Ectodermal cell (in vitro differentiated cells): ENCODE measurements at regions not wholly inside any gene's neighbourhood (a gene's known extent, or its start where the extent isn't known, plus 50 kb on each side); places are given as distances from the start of the nearest gene placed in this dataset.

Experiments
- H3K27ac ChIP-seq: 2 replicates; pipeline ENCODE4 v1.7.0; 2013; ENCODE audit warnings: mild to moderate bottlenecking, low read depth, low read length; ENCODE audit not compliant: insufficient read depth, poor library complexity, severe bottlenecking
- H3K27me3 ChIP-seq: 2 replicates; pipeline ENCODE4 v1.7.0; 2013; ENCODE audit warnings: mild to moderate bottlenecking, low read length; ENCODE audit not compliant: insufficient read depth, control insufficient read depth, poor library complexity, severe bottlenecking
- H3K36me3 ChIP-seq: one replicate; pipeline ENCODE4 v1.7.0; 2013; ENCODE audit warnings: low read length; ENCODE audit not compliant: control insufficient read depth, insufficient read depth
- H3K4me1 ChIP-seq: one replicate; pipeline ENCODE4 v1.7.0; 2013; ENCODE audit warnings: low read length; ENCODE audit not compliant: control insufficient read depth, insufficient read depth
- H3K4me3 ChIP-seq: 2 replicates; pipeline ENCODE4 v1.7.0; 2013; ENCODE audit warnings: low read depth, low read length, control low read depth; ENCODE audit not compliant: insufficient read depth
- H3K9me3 ChIP-seq: 2 replicates; pipeline ENCODE4 v1.7.0; 2013; ENCODE audit warnings: mild to moderate bottlenecking, low read length, moderate library complexity; ENCODE audit not compliant: control insufficient read depth
- WGBS, 2 experiments: methylation state at CpG; one replicate each; pipeline ENCODE4 v1.1.7; 2013; ENCODE audit warnings: missing lambda C conversion rate in 2 of 2; 5-methylcytosine and 5-hydroxymethylcytosine counted together

- Histone ChIP-seq H3K27ac (no peak overlapping the region), H3K36me3 (no peaks in the 10 kb centered on the region), H3K27me3 (no peaks in the 10 kb centered on the region), H3K4me3 (no peak overlapping the region), H3K9me3 (no peaks in the 10 kb centered on the region), H3K4me1 (no peaks in the 10 kb centered on the region)
- WGBS, 2 experiments, result 93 to 97% methylated on average over 5 of the region's 5 CpGs
These were observed 459.4 kb downstream of the ETNK1 start for GRCh38 chr12:23084236-23084995.

GRCh38 chr12:23088594-23088993 lies 463.6 kb downstream of the ETNK1 start:
- H3K27ac ChIP-seq, result no peak overlapping the region
- no peak overlapping the region for H3K4me3 ChIP-seq
- no peaks in the 10 kb centered on the region for H3K9me3 ChIP-seq
- H3K27me3 ChIP-seq, result no peaks in the 10 kb centered on the region
- no CpG with 5 or more reads among the region's 1 CpG for WGBS, 2 experiments
- no peaks in the 10 kb centered on the region for H3K4me1 ChIP-seq
- H3K36me3 ChIP-seq, result no peaks in the 10 kb centered on the region

DNA sequence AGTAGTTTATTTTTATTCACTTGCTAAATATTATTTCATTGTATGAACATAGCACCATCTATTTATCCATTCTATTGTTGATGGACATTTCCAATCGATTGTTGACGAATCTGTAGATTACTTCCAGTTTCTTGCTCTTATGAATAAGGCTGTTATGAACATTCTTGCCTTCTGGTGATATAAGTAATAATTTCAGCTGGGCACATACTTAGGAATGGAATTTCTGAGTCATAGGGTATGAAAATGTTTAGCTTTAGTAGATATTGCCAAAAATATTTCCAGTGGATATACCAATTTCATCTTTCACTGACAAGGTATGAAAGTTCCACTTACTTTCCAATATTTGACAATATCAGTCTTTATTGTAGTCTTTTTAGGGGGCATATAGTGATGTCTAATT lies 468.5 kb downstream of the ETNK1 start:
- no peaks in the 10 kb centered on the region for H3K36me3 ChIP-seq
- H3K9me3 ChIP-seq, result no peaks in the 10 kb centered on the region
- H3K4me3 ChIP-seq, result no peak overlapping the region
- no peak overlapping the region for H3K27ac ChIP-seq
- WGBS, 2 experiments, result 89 to 98% methylated on average over 1 to 2 of the region's 2 CpGs
- H3K4me1 ChIP-seq, result no peaks in the 10 kb centered on the region
- no peaks in the 10 kb centered on the region for H3K27me3 ChIP-seq

GRCh38 chr12:23096321-23096720 lies 471.4 kb downstream of the ETNK1 start:
- Histone ChIP-seq H3K27me3 (no peaks in the 10 kb centered on the region), H3K4me3 (no peak overlapping the region), H3K36me3 (no peaks in the 10 kb centered on the region), H3K9me3 (no peaks in the 10 kb centered on the region), H3K4me1 (peaks cover 11% of the 10 kb centered on the region), H3K27ac (no peak overlapping the region)
- WGBS, 2 experiments, result 87 to 100% methylated on average over 1 of the region's 1 CpG

- Histone ChIP-seq H3K27ac (no peak overlapping the region), H3K4me3 (no peak overlapping the region), H3K4me1 (peaks cover 11% of the 10 kb centered on the region), H3K27me3 (no peaks in the 10 kb centered on the region), H3K9me3 (no peaks in the 10 kb centered on the region), H3K36me3 (no peaks in the 10 kb centered on the region)
- WGBS, 2 experiments, result 94% methylated on average over 5 of the region's 5 CpGs
These were observed 473.1 kb downstream of the ETNK1 start for GRCh38 chr12:23098110-23098509.

- 49 to 53% methylated on average over 3 of the region's 3 CpGs for WGBS, 2 experiments
- H3K27me3 ChIP-seq, result no peaks in the 10 kb centered on the region
- H3K36me3 ChIP-seq, result no peaks in the 10 kb centered on the region
- H3K9me3 ChIP-seq, result no peaks in the 10 kb centered on the region
- no peak overlapping the region for H3K4me3 ChIP-seq
- H3K27ac ChIP-seq, result no peak overlapping the region
- H3K4me1 ChIP-seq, result peaks cover 11% of the 10 kb centered on the region
These were observed 473.5 kb downstream of the ETNK1 start for GRCh38 chr12:23098517-23098916.

DNA sequence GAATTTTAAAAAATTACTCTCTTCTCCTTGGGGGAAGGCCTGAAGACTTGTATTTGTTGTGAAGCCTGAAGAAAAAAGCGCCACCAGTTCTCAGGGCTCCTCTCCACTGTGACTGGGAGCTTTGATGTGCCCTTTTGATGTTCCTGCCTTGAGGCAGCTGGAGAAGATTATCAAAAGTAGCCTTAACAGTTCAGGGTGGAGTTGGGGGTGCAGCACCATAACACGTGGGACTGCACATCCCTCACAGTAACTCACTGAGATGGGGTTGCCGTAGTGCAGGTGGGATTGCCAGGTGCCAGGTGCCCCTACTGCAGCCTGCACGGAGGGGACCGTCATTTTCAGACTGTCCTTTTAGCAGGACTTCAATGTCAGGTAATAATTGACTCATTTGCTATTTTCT lies 474.1 kb downstream of the ETNK1 start:
- WGBS, 2 experiments, result 33 to 39% methylated on average over 5 of the region's 5 CpGs

DNA sequence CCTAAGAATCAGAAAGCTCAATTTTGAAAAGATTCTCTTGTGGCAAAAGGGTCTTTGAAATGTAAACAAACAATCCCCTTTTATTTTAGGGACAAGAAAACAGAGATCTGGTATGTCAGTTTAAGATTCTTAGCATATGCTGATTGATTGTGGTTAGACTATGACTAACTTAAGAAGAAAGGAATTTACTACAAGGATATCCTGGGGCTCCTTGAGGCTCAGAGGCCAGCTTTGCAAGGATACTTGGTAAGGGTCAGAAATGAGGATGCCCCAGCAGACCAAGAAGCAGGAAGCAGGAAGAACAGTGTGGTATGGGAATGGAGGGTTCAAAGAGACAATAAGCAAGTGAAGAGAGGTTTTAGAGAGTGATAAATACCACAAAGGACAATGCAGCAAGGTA lies 474.6 kb downstream of the ETNK1 start:
- Histone ChIP-seq H3K27ac (no peak overlapping the region), H3K4me1 (peaks cover 11% of the 10 kb centered on the region), H3K27me3 (no peaks in the 10 kb centered on the region), H3K4me3 (no peak overlapping the region), H3K36me3 (no peaks in the 10 kb centered on the region), H3K9me3 (no peaks in the 10 kb centered on the region)

More for the DNA sequence above, 474.1 kb downstream of the ETNK1 start:
- H3K36me3 ChIP-seq, result no peaks in the 10 kb centered on the region
- H3K9me3 ChIP-seq, result no peaks in the 10 kb centered on the region
- no peak overlapping the region for H3K27ac ChIP-seq
- peaks cover 11% of the 10 kb centered on the region for H3K4me1 ChIP-seq
- no peaks in the 10 kb centered on the region for H3K27me3 ChIP-seq
- H3K4me3 ChIP-seq, result no peak overlapping the region

DNA sequence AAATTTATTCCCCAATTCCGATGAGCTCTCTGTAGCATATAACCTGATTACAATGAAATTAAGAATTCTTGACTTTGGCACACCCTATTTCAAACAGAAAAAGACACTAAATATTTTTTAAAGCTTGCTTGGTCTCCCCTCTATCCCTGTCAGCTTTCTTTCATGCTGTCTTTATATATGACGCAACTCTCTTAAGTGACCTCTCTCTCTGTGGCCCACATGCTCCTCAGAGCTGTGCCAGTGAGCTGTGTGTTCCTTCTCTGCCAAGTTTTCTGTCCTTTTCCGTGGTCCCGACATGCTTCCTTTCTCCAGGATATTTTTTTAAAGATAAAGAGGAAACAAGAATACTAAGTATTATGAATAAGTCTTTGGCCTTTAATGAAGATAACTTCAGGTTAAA lies 484.0 kb downstream of the ETNK1 start:
- no peak overlapping the region for H3K4me3 ChIP-seq
- 86 to 94% methylated on average over 2 to 4 of the region's 4 CpGs for WGBS, 2 experiments
- no peak overlapping the region for H3K27ac ChIP-seq
- no peaks in the 10 kb centered on the region for H3K36me3 ChIP-seq
- no peaks in the 10 kb centered on the region for H3K27me3 ChIP-seq
- H3K9me3 ChIP-seq, result no peaks in the 10 kb centered on the region
- no peaks in the 10 kb centered on the region for H3K4me1 ChIP-seq

DNA sequence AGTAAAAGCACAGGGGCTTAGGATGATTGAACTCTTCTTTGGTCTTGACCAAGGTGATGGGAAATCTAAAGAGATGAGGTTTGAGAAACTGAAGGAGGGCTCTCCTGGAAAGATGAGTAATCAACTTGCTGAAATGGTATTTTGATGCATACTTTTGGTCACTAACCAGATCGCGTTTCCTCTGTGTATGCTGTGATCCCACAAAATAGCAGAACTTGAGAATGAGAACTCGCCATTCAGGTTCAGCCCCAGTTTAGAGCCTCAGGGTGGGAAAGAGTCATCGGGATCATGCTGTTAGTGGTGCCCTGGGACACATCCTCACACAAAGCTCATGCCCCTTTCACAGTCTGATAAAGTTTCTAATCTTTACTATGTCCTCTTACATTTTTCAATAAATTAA lies 488.8 kb downstream of the ETNK1 start:
- Histone ChIP-seq H3K36me3 (no peaks in the 10 kb centered on the region), H3K9me3 (no peaks in the 10 kb centered on the region), H3K4me1 (no peaks in the 10 kb centered on the region), H3K4me3 (no peak overlapping the region), H3K27me3 (no peaks in the 10 kb centered on the region), H3K27ac (no peak overlapping the region)
- 91 to 92% methylated on average over 4 of the region's 4 CpGs for whole genome bisulfite sequencing, 2 experiments

DNA sequence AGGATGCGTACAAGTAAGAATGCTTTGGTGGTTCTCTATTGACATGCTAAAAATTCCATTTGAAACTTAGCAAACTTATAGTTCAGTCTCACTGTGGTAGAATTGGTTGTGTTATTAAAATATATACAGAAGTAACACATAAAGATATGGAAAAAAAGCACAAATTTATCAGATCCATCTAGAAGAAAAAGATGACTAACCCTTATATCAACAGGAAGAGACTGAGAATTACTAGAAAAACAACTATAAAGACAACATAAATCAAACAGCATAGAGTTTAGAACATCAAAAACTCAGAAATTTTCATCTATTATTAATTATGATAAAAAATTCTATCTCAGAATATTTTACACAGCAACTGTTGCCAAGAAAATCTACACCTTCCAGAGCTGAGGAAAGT lies 491.0 kb downstream of the ETNK1 start:
- Histone ChIP-seq H3K36me3 (no peaks in the 10 kb centered on the region), H3K27me3 (no peaks in the 10 kb centered on the region), H3K27ac (no peak overlapping the region), H3K4me1 (no peaks in the 10 kb centered on the region), H3K9me3 (no peaks in the 10 kb centered on the region), H3K4me3 (no peak overlapping the region)
- WGBS, 2 experiments, result 100% methylated on average over 1 of the region's 1 CpG
